NCI-H2029 (cell line): ENCODE measurements at regions not wholly inside any gene's neighbourhood (a gene's known extent, or its start where the extent isn't known, plus 50 kb on each side); places are given as distances from the start of the nearest gene placed in this dataset.
"Not testable (repeated sequence)": the region's sequence is repeated elsewhere in the genome, so short reads cannot be mapped to it uniquely, and the experiment has no call there.

ENCODE experiments used
- DNase-seq: peaks from one replicate; lab custom pipeline; 2025; lab: John Stamatoyannopoulos, UW

GRCh38 chr2:210961249-210961648, 404.9 kb downstream of the CPS1 start:
- no peak for DNase-seq

DNA sequence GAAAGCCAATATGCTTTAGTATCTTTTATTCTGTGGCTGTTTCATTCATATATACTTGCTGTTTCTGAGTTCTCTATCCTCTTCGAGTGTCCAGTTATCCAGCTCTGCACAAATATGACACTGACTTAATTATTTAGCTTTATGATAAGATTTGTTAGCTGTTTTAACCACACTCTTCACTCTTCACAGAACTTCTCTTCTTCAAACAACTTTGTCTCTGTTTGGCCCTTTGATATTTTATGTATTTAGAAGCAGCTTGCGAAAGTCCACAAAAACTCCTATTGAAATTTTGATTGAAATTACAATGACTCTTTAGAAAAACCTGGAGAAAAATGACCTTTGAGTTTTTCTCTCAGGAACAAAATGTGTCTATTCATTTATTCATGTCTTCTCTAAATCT, 407.0 kb downstream of the CPS1 start:
- no peak for DNase-seq

DNA sequence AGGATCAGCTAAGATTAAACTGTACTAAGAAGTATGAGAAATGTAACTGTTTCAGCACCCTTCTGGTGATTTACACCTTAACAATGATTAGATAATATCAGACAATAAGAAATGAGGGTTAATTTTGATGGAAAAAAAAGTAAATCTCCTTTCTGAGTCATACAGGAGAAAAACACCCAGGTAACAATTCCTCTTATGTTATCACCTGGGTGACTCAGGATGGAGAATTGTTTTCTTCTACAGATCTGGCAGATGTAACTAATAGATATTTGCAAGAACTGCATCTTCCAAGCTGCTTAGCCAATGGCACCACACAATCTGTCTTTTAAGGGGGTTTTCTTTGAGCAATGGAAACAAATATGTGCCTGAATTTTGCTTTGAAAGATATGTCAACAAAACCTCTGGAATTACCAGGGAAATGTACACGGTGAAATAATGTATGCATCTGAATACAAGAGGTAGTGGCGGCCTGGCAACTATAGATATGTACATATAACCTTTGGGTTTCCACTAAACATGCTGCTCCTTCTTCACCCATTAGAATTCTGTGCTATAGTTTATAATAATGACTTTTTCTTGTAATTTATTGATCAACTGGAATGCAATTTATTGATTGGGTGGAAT, 407.9 kb downstream of the CPS1 start:
- DNase-seq: no peak

GRCh38 chr2:210965472-210965871, 409.1 kb downstream of the CPS1 start:
- no peak for DNase-seq

DNA sequence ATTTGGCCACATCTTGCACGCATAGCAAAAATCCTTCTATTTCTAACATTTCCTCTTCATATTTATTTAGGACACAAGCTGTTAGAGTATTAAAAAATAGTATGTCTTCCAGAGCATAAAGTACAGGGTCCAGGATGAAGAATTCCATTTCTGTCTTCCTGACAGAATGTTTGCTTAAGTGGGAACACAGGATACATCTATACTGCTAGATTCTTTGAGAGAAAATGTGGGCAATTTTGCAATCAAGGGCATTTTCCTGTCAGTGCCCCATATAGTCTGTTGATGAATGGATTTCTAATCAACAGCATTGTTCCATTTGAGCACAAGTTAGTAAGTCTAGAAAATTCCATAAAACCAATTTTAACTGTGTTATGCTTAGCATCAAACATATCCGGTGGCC, 409.9 kb downstream of the CPS1 start:
- DNase-seq: no peak

GRCh38 chr2:210971431-210971830, 415.0 kb downstream of the CPS1 start:
- DNase-seq: no peak

DNA sequence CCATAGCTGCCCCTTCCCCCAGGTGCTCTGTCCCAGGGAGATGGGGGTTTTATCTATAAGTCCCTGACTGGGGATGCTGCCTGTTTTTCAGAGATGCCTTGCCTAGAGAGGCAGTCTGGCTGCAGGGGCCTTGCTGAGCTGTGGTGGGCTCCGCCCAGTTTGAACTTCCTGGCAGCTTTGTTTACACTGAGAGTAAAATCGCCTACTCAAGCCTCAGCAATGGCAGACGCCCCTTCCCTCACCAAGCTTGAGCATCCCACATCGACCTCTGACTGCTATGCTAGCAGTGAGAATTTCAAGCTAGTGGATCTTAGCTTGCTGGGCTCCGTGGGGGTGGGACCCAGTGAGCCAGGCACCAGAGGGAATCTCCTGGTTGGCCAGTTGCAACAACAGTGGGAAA, 430.4 kb downstream of the CPS1 start:
- not testable (repeated sequence) for DNase-seq

GRCh38 chr2:210991107-210991506, 434.7 kb downstream of the CPS1 start:
- DNase-seq: no peak

- DNase-seq: no peak
These were observed 437.7 kb downstream of the CPS1 start for GRCh38 chr2:210994104-210994503.

DNA sequence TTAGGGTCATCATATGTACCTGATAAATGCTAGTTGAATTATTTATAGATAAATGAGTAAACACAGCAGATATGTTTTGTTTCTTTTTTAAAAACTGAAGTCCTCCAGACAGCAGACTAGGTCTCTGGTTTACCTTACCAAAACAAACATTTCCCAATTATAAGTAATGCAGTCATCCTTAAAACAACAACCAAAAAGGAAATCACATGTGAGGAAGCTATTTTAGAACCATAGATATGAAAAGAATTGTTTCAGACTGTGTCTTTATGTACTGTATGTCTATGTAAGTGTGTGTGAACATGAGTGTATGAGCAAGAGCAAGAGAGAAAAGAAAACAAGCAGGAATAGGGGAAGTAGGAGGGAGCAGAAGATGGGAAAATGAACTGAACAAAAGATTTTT, 441.0 kb downstream of the CPS1 start:
- DNase-seq: no peak

DNA sequence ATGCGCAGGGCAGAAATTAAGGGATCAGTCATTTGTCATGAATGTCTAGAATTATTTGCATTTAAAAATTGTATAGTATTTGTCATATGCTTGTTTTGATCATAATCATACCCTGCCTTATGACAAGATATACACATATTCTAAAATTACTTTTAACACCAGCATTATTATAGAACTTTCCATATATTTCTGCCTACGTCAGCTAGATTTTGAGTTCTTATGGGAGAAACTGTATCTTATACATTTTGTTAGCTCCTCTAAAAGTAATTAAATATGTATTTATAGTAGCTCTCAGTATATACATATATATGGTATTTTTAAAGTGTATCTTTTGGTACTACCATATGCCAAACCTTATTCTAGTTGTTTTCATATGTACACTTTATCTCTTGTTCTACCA, 441.9 kb downstream of the CPS1 start:
- no peak for DNase-seq

DNA sequence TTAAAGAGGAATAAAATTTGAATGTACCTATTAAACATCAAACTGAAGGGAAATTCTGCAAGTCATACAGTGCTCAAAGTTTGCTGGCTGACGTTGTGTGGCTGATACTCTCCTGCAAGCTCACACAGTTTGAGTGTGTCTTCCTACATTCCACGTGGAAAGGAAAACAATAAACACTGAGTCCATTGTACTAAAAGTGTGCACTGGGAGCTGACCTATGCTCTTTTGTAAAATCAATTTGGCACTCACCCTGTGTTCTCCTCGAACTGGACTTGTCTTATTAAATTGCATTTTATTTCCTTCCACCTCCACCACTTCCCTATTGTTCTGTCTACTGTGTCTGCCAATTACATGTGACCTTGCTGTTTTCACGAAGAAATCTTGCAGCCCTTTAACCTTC, 458.0 kb downstream of the CPS1 start:
- DNase-seq: no peak

DNA sequence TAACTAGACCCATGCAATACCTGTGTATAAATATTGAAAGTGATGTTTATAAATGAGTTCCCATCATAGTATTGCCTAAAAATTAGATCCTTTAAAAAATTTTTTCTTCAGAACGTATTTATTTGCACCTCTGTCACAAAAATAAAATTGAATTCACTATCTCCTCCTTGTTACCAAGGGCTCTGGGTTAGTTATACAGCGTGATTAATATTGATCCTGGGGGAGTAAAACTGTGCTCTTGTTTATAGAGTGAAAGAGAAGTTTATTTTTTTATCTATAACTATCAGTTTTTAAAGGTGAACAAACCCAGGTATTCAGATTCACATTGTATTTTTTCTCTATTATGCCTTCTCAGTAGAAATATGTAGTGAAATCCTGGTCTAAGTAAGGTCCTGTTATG, 458.5 kb downstream of the CPS1 start:
- DNase-seq: no peak

- not testable (repeated sequence) for DNase-seq
These were observed 468.7 kb downstream of the CPS1 start for GRCh38 chr2:211025089-211025488.

GRCh38 chr2:211026109-211026508, 469.7 kb downstream of the CPS1 start:
- no peak for DNase-seq

DNA sequence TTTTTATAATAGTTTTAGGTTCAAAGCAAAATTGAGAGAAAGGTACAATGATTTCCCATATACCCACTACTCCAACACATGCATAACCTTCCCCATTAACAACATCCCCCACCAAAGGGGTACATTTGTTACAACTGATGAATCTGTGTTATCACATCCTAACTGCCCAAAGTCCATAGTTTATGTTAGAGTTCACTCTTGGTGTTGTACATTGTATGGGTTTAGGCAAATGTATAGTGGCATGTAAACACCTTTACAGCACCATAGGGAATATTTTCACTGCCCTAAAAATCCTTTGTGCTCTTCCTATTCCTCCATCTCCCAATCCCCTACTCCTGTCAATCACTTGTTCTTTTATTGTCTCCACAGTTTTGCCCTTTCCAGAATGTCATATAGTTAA, 471.6 kb downstream of the CPS1 start:
- DNase-seq: no peak

DNA sequence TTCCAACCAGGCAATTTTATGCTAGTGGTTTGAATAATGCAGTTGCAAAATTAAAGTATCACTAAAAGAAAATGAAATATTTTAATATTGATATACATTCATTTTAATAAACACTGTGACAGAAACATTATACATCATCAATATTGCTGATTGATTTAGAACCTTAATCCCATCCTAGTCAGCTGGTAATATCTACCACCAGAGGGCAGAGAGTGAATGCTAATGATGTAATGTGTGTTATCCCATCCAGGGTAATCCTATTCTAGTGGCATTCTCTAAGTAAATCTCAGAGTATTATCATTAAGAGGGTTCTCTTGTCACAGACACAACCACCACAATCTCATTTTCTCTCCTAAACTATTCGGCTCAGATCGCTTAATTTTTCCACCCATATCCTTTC, 477.4 kb downstream of the CPS1 start:
- no peak for DNase-seq

GRCh38 chr2:211035548-211036185, 479.3 kb downstream of the CPS1 start:
- DNase-seq: peak; percentile 4

DNA sequence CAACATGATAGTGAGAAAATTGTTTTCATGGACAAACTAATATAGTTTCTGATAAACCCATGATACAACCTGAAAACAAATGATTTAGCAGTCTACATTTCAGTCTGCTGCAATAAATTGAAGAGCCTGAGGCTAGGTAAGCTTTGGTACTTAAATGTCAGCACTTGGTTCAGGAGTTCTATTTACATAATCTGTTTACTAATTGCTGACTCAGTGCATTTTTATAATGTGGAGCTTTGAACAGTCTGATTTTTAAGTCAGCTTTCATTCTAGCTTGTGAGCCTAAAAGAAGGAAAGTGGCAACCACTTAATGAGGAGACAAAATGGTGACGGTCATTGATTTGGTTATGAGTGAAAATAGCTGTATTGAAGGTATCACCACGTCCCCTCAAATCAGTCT, 488.6 kb downstream of the CPS1 start:
- no peak for DNase-seq

GRCh38 chr2:211049321-211050018, 493.1 kb downstream of the CPS1 start:
- DNase-seq: no peak

DNA sequence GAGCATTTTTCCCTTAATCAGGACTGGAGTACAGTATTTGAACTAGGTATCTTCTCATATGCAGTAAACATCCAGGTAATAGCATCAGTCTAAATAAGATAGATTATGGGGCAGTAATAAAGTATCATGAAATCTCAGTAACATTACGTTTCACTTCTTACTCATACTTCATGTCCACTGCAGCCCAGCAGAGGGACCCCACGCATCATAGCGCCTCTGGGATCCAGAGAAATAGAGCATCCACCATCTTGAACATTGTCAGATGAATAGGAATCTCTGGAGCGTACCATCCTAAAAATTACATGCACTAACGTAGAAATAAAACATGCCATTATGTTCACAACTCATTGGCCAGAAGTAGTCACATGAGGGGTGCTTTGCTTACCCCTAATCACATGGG, 499.0 kb downstream of the CPS1 start:
- no peak for DNase-seq

- no peak for DNase-seq
These were observed 505.4 kb downstream of the CPS1 start for GRCh38 chr2:211061612-211062296.

DNA sequence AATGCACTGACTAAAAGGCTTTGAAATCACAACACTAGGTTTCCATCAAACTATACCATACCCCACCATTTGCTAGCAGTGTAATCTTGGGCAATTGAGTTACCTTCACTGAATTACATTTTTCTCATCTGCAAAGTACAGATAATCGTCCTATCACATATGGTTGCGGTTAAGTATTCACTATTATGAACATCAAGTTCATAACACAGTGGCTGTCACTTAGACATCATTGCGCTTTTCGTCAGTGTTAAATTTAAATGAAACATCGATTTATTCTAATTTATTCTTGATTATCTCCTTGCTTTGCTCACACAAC, 505.9 kb downstream of the CPS1 start:
- DNase-seq: no peak
